AG09309 (cell line): ENCODE measurements at regions not wholly inside any gene's neighbourhood (a gene's known extent, or its start where the extent isn't known, plus 50 kb on each side); places are given as distances from the start of the nearest gene placed in this dataset.

Source experiments
- DNase-seq: peaks from one replicate; pipeline ENCODE4 v3.0.0-alpha.2; 2010; ENCODE audit warnings: low read depth
- H3K4me3 ChIP-seq: 2 replicates; pipeline ENCODE4 v1.5.1; 2011; ENCODE audit warnings: mild to moderate bottlenecking, low read depth, low read length, moderate library complexity; ENCODE audit not compliant: control insufficient read depth
- TF ChIP-seq, protein P1 (sequence below): IDR thresholded peaks from 2 replicates; pipeline ENCODE4 v1.5.1; 2011; ENCODE audit warnings: mild to moderate bottlenecking, low read depth, low read length, inconsistent platforms; ENCODE audit not compliant: insufficient read depth, control insufficient read depth; ENCODE audit errors: missing control alignments

DNA sequence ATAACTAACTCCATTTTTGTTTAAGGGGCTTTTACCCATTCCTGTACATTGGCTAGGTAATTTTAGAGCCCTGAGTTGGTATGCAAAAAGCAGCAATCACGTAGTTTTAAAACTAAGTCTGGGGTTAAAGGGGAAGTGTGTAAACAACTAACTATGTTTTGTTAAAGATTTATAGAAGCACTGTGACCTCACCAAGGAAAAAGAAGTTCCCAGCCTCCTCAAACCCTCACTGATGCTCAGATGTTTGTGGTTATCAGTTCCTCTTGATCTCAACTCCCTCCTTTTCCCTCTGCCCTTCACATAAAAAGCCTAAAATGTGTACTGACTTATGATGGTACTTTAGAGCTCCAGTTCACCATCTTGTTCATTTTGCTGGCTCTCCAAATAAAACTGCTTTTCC, 119.9 kb upstream of the IRX6 start:
- TF ChIP-seq, protein P1, sequence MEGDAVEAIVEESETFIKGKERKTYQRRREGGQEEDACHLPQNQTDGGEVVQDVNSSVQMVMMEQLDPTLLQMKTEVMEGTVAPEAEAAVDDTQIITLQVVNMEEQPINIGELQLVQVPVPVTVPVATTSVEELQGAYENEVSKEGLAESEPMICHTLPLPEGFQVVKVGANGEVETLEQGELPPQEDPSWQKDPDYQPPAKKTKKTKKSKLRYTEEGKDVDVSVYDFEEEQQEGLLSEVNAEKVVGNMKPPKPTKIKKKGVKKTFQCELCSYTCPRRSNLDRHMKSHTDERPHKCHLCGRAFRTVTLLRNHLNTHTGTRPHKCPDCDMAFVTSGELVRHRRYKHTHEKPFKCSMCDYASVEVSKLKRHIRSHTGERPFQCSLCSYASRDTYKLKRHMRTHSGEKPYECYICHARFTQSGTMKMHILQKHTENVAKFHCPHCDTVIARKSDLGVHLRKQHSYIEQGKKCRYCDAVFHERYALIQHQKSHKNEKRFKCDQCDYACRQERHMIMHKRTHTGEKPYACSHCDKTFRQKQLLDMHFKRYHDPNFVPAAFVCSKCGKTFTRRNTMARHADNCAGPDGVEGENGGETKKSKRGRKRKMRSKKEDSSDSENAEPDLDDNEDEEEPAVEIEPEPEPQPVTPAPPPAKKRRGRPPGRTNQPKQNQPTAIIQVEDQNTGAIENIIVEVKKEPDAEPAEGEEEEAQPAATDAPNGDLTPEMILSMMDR, result no peak
- DNase-seq, result no peak
- H3K4me3 ChIP-seq, result no peak overlapping the region

DNA sequence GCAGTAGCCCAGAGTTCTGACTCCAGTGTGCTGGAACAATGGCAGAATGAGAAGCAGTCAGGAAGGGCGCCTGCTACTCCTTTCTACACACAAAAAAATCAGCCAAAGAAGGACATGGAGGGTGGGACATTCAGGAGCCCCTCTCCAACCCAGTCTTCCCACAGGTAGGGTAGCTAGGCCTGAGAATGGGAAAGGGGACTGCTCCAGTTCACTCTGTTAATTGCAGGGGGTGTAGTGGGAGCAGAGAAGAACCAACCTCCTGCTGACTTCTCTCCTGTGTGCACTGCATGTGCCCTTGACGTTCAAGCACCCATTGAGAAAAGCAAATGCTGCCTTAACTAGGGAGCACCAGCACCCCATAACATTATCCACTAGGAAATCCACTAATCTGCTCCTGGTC, 119.1 kb upstream of the IRX6 start:
- TF ChIP-seq, protein P1, result no peak
- DNase-seq, result no peak
- H3K4me3 ChIP-seq, result no peak overlapping the region

DNA sequence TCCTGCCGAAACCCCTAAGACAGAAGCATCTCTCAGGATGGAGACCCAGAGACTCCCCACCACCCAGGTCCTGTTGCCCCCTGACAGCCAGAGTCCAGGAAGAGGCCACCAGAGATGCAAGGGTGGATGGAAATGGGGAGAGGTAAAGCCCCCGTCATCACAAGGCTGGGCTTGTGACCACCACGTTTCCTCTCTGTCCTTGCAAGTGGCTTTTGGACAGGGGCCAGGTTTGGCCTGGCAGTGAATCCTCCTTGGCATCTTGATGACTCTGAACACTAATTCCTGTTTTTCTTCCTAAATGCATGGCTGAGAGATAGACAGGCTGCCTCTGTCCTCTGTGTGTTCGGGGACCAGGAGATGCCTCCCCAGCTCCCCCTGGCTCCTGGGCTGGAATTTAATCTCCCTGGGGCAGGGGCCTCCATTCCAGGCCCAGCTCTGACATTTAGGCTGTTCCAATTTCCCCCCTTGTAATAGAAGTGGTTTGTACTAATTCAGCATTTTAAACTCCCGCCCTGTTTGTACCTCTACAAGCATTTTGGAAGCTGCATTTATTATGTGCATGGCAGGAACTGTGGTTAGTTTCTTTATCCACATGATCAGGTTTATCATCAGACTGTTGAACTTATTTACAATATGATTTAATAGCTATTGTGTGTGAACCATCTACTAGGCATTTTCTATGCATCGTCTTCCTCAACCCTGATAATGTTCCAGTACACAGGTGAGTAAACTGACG, 116.1 kb upstream of the IRX6 start:
- DNase-seq, result no peak
- TF ChIP-seq, protein P1, result no peak
- H3K4me3 ChIP-seq, result no peak overlapping the region

DNA sequence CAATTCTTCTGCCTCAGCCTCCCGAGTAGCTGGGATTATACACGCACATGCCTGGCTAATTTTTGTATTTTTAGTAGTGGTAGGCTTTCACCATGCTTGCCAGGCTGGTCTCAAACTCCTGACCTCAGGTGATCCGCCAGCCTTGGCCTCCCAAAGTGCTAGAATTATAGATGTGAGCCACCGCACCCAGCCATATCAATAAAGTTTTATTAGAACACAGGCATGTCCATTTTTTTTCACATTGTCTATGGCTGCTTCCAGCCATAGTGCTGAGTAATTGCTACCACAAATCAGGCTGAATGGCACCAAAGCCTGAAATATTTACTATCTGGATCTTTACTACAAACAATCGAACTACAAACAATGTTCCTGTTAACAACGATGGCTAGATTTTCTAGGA, 114.4 kb upstream of the IRX6 start:
- no peak for DNase-seq
- TF ChIP-seq, protein P1, result no peak
- no peak overlapping the region for H3K4me3 ChIP-seq

DNA sequence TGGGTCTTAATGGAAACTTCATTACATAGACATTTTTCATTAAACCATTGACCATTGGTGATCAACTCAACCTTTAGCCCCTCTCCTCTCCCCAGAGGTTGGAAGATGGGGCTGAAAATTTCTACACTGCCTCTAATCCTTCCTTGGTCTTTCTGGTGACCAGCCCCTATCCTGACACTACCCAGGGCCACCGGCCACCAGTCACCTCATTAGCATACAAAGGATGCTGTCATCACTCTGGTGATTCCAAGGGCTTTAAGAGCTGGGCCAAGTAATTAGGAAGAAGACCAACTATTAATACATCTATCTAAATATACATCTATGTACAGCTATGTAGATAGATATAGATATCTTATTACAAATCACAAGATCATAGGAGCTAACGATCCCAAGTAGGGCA, 111.2 kb upstream of the IRX6 start:
- no peak for DNase-seq
- no peak overlapping the region for H3K4me3 ChIP-seq
- TF ChIP-seq, protein P1, result no peak

DNA sequence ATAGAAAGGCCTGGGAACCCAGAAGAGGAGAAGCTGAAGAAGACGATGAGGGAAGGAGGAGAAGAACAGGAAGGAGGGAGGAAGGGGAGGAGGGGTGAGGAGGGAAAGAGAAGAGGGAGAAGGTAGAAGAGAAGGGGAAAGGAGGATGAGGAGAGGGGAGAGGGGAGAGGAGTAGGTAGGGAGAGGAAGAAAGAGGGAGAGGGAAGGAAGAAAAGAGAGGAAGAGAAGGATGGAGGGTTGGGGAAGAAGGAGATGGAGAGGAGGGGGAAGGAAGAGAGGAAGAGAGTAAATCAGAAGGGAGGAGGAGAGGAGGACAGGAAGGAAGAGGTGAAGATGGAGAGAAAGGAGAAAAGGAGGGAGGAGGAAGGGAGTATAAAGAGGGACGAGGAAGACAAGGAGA, 109.6 kb upstream of the IRX6 start:
- no peak for DNase-seq
- no peak overlapping the region for H3K4me3 ChIP-seq
- TF ChIP-seq, protein P1, result no peak
